HG03520 (cell line): ENCODE measurements at regions not wholly inside any gene's neighbourhood (a gene's known extent, or its start where the extent isn't known, plus 50 kb on each side); places are given as distances from the start of the nearest gene placed in this dataset.
A peak's percentile ranks its signal among the peaks of the same experiment; 100 is the strongest.
"Not testable (repeated sequence)": the region's sequence is repeated elsewhere in the genome, so short reads cannot be mapped to it uniquely, and the experiment has no call there.

Experiments used
- ATAC-seq: cut with Tn5 transposase; IDR thresholded peaks from one replicate; pipeline ENCODE4 v1.9.1; 2021; ENCODE audit warnings: mild to moderate bottlenecking, moderate library complexity; ENCODE audit not compliant: unreplicated experiment

GRCh38 chr11:47928426-47928825 lies 51.9 kb upstream of the PTPRJ start:
- no peak for ATAC-seq

GRCh38 chr11:47924184-47924691 lies 56.1 kb upstream of the PTPRJ start:
- no peak for ATAC-seq

GRCh38 chr11:47923667-47924066 lies 56.7 kb upstream of the PTPRJ start:
- ATAC-seq, result no peak

- not testable (repeated sequence) for ATAC-seq
Measured at GRCh38 chr11:47921080-47921555, 59.2 kb upstream of the PTPRJ start.

- no peak for ATAC-seq
Measured at GRCh38 chr11:47918882-47919495, 61.4 kb upstream of the PTPRJ start.

- ATAC-seq, result no peak
Measured at GRCh38 chr11:47918370-47918690, 62.0 kb upstream of the PTPRJ start.

GRCh38 chr11:47917599-47918369 lies 62.6 kb upstream of the PTPRJ start:
- no peak for ATAC-seq

GRCh38 chr11:47916361-47916841 lies 64.0 kb upstream of the PTPRJ start:
- no peak for ATAC-seq

GRCh38 chr11:47915783-47916182 lies 64.6 kb upstream of the PTPRJ start:
- ATAC-seq, result no peak

- no peak for ATAC-seq
Measured at GRCh38 chr11:47915374-47915773, 65.0 kb upstream of the PTPRJ start.

- no peak for ATAC-seq
Measured at GRCh38 chr11:47914743-47915142, 65.6 kb upstream of the PTPRJ start.

GRCh38 chr11:47913529-47914244 lies 65.5 kb upstream of the NUP160 start:
- no peak for ATAC-seq

GRCh38 chr11:47912843-47913437 lies 64.8 kb upstream of the NUP160 start:
- ATAC-seq, result no peak

GRCh38 chr11:47911149-47911548 lies 63.0 kb upstream of the NUP160 start:
- ATAC-seq, result no peak

GRCh38 chr11:47908198-47908597 lies 60.0 kb upstream of the NUP160 start:
- ATAC-seq, result no peak

- no peak for ATAC-seq
Measured at GRCh38 chr11:47907499-47907898, 59.3 kb upstream of the NUP160 start.

- ATAC-seq, result no peak
Measured at GRCh38 chr11:47906066-47906465, 57.9 kb upstream of the NUP160 start.

- ATAC-seq, result no peak
Measured at GRCh38 chr11:47905358-47906059, 57.4 kb upstream of the NUP160 start.

GRCh38 chr11:47904808-47905207 lies 56.7 kb upstream of the NUP160 start:
- ATAC-seq, result no peak

GRCh38 chr11:47904048-47904447 lies 55.9 kb upstream of the NUP160 start:
- no peak for ATAC-seq

GRCh38 chr11:47899801-47900200 lies 51.7 kb upstream of the NUP160 start:
- ATAC-seq, result peak; percentile 96
